ENCODE measurements at regions not wholly inside any gene's neighbourhood (a gene's known extent, or its start where the extent isn't known, plus 50 kb on each side); places are given as distances from the start of the nearest gene placed in this dataset.

- TF ChIP-seq POLR2A (IDR thresholded peaks at IDR 0.05) (no peak), CTCF (IDR thresholded peaks at IDR 0.05) (no peak)
These were observed 80.5 kb upstream of the MBNL2 start for GRCh38 chr13:97141564-97142005.

Data from ovary (tissue), 3 donors.